Erythroblast (primary cell): ENCODE measurements at regions not wholly inside any gene's neighbourhood (a gene's known extent, or its start where the extent isn't known, plus 50 kb on each side); places are given as distances from the start of the nearest gene placed in this dataset.

Experiments
- DNase-seq, 2 experiments: peaks; one replicate each; lab custom pipeline; 2025; lab: John Stamatoyannopoulos, UW
- GATA1 ChIP-seq: IDR thresholded peaks from 2 replicates; pipeline ENCODE4 v1.6.1; 2011; ENCODE audit warnings: low read depth, mild to moderate bottlenecking, control low read depth, low read length, moderate library complexity
- POLR2A ChIP-seq: IDR thresholded peaks from 2 replicates; pipeline ENCODE4 v1.6.1; 2011; ENCODE audit warnings: mild to moderate bottlenecking, low read length

DNA sequence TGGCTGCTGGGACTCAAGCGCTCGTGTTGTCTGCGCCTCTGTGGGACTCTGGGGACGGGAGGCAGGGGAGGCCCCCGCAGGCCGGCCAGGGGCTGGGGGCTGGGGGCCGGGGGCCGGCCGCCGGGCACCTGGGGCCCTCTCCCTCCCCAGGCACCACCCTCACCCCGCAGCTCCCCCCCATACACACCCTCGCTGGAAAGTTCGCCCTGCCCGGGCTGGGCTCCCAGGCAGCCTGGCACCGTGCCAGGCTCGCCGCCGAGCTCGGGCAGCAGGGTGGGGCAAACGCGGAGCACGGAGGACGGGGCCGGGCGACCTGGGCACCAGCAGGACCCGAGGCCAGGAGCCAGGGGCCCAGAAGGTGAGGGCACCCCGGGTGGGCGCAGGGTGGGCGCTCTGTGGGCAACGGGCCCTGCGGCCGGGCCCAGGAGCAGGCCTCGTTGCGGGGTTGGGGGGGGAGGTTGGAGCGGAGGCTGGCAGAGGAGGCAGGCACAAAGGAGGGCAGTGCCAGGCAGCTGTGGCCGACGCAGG is 76.7 kb upstream of the WNT7B start:
- TF ChIP-seq GATA1, result no peak
- TF ChIP-seq POLR2A, result peak; percentile 53
- peak in 1 of 2 experiments; percentile 13 for DNase-seq

DNA sequence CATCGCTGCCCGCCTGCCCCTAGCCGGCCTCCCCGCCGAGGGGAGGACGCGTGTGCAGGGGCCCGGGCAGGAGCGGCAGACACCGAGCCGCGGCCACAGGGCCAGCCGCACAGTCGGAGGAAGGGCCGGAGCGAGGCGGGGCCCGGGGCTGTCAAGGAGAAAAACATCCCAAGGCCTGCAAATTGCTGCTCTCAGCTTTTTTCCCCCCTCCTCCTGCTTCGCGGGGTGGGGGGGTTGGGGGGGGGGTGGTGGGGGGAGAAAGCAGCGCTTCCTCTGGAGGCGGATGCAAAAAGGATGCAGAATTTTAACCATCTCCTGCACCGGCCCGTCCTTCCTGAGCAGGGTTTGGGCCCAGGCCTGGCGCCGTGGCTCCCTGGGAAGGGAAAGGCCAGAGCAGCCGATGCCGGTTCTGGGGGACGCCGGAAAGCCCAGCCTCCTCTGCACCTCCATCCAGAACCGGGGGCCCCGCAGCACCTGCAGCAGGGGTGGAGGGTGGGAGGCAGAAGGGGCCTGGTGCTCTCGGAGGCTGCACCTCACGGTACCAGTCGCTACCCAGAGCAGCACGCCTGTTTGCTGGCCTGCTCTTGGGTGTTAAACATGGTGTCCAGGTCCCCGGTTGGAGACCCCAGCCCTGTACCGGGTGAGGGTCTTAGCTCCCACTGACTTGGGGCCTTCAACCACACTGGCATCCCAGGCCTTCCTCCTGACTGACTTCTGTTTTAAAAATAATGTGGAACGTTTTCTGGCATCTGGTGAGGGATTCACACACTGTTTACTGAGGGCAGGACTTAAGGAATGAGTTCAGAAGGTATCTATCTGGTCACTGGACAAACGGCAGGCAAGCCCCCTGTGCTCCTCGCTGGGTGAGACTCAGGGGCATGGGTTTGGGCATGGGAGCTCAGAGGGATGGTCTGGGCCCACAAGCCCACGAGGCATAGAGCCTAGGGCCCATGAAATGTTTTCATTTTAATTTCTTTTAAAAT is 77.4 kb upstream of the WNT7B start:
- DNase-seq, result no peak
- peak; percentile 30 for TF ChIP-seq POLR2A
- TF ChIP-seq GATA1, result no peak

DNA sequence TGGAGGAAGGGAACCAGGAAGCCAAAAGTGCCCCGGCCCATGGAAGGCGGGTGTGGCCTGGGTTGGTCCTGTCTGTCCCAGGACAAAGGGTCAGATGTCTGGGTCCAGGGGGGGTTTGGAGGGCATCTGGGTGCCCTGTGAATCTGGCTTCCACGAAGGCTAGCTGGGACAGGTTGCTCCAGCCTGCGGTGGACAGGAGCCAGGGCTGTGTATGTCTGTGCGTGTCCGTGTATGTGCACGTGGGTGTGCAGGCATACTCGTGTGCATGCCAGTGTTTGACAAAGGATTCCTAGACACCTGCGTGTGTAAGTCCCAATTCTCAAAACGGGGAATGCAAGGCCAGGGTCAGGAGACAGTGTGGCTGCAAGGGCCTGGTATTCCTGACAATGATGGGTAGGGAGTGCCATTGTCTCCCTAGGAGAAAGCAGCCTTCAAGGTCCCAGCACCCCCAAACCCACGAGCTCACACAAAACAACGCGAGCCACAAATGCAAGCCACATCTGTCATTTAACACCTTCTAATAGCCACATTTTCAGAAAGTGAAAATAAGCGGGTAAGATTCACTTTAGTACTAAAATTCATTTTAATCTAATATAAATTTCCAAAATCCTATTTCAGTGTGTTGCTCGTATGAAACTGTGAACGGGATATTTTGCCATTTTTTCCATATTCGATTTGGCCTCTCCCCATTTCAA is 78.4 kb upstream of the WNT7B start:
- no peak for DNase-seq
- TF ChIP-seq POLR2A, result no peak

DNA sequence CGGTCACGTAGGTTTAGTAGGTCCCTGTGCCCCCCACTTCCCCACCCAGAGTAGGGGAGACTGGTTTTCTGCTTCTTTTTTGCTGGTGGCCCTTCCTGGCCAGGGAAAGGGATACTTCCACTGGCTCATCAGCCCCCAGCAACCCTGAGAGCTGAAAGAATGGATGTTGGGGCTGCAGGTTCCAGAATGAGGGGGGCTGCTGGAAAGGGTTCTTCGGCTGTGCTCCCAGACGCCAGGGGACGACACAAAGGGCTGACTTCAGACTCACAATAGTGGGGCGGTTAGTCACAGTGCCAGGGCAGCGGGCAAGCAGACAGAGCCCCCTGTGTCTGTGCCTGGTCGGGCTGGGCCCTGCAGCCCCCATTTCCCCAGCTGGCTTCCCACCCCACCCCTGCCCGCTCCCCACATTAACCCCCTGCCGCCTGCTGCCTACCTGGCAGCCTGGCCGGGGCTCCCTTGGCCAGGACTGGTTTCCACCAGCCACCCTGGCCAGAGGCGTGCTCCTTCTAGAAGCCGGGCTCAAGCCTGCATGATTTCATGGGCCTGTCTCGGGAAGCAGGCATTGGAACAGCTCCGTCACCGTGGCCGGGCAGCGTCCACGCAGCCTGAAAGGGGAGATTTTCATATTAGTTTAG is 79.1 kb upstream of the WNT7B start:
- TF ChIP-seq POLR2A, result no peak
- TF ChIP-seq GATA1, result no peak
- no peak for DNase-seq

DNA sequence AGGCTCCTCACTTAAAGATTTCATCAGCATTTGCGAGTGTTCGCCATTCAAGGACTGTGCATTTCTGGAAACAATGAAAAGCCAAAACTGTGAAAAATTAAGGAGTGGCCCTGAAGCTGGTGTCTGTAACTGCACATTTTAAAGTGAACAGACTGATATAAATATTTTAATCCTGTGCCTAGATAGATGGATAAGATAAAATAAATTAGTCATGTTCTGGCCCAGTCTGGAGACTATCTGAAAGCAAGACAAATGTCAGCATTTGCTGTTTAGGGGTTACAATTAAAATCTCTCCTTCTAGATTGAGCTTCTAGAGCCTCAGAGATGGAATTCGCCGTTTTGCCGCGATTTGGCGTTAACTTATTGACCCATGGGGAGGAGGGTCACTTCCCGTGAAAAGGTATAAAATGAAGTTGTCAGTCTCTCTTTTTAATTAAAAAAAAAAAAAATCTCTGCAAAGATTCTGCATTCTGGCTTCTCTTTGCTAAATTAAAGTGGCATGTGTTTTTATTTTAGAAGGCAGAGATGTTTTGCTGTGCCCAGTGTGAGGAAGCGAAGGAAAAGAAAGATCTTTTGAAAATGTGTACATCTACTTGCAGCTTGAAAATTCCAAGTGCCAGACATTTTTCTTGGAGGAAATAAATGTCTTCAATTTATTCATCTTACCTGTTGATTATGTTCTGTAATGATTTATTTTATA is 79.7 kb upstream of the WNT7B start:
- TF ChIP-seq GATA1 (no peak), POLR2A (no peak)
- no peak for DNase-seq

DNA sequence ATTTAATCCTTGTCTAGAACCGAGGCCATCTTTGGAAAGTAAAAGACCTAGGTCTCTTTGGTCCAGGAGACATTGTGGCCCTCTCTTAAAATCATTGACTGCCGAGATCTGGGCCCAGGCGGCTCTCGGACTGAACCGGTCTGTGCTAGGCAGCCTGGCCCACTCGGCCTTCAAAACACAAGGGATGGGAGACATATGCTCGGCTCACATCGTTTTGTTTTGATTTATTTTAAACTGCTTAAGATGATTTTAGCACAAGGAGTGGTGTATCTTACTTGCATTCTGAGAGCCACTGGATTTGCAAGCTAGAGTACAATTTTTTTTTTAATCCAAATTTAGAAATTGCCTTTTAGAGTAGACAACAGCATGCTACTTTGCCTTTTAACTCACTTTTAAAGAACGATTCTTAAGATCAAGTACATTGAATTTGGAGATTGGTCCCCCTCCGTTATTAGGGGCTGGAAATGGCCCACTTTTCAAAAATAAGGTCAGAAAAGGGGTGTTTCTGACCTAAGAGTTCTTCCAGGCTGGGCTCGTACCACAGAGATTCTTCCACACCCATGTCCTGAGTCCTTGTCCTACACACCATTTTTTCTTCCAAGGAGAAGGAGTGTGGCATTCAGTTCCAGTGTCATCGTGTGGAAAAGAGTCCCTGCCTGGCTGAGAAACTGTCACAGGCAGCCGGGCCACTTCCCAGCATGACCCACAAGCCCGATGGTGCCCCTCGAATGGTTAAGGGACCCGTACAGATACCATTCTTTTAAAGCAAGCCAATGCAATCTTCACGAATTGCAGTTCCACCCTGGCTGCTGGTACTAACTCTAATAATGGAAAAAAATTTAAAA is 80.5 kb upstream of the WNT7B start:
- DNase-seq, result no peak
- no peak for TF ChIP-seq GATA1
- no peak for TF ChIP-seq POLR2A

DNA sequence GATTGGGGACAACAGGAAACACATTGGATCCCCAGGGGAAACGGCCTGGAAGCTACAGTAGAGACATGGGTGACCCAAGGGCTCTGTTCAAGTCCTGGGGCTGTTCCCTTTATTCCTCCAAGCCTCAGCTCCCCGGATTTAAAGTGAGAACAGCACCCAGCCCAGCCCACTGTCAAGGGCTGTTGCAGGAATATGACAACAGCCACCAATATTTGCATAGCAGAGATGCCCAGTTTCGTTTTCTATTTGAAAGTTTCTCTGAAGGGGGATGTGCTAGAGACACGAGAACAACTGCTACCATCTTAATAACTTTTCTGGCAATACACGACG is 81.1 kb upstream of the WNT7B start:
- peak in 1 of 2 experiments; percentile 32 for DNase-seq
- TF ChIP-seq POLR2A (peak; percentile 27), GATA1 (no peak)

DNA sequence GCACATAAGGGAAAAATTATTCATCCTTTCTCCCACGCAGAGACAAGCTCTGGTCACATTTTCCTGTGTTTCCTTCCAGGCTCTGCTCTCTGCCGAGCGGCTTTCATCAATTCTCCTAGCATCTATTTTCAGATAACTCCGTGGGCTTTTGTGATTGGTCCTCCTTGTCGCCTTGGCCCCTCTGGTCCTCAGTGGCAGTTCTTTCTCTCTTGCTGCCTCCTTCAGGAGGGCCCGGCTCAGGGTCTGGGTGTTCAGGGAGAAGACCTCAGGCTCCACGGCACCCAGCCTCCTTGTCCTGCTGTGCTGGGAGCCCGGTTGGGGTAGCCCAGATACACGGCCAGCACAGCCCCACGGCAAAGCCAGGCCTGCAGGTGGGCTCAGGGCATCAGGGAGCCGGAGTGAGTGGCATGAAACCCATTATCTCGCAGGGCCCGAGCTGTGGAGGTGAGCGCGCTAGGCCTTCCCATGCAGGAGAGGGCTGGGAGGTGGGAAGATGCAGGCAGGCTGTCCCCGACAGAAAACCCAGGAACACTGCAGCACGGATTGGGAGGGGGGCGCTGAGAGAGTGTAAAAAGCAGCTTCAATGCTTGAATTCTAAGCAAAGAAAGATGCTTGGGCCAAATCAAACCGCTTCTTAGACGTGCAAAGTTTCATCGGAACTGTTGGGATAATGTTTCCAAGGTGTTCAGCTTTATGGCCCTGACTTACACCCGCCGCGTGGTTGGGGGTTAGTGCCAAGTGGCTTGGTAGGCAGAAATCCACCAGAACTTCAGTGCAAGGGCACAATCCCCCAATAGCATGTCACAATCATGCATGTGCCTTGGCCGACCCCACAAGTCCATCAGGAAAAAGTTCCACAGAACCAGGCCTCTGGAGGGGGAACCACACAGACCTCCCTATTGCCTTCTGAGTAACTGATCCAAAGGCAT is 81.9 kb upstream of the WNT7B start:
- no peak for DNase-seq

DNA sequence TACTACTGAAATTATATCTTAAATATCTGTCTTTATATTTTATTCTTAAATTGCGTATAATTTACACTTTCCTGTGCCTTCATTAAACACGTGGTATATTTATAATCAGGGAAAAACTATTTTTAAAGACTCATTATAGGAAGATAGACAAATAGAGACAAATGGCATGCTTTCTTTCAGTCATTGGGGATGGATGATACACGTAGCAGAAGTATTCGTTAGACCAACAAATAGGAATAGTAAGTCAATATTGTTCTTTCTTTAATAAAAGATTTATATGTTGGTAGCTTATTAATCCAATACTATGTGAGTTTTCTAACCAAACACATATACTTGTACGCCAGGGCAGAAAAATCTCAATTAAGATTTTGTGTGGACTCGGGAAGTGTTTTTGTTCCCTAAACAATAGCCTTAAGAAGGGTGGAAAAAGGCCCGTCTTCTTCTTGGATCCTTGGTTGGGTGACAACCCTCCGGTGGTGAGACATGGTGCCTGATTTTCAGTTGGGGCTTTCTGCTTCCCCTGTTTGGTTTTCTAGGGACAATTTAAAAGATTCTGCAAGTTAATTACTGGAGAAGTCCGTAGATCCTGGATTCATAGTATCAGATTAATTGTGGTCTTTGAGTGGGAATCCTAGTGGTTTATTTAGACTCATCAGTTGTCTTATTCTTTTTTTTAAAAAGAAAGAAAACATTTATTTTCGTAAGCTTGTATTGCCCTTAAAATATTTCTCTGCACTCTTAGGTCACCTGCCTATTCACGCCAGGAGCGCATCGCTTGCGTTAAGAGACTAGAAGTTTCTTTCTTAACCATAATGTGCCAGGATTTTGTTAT is 83.5 kb upstream of the WNT7B start:
- TF ChIP-seq POLR2A, result no peak
- DNase-seq, result no peak

More for the DNA sequence above, 81.9 kb upstream of the WNT7B start:
- TF ChIP-seq POLR2A (no peak), GATA1 (no peak)

DNA sequence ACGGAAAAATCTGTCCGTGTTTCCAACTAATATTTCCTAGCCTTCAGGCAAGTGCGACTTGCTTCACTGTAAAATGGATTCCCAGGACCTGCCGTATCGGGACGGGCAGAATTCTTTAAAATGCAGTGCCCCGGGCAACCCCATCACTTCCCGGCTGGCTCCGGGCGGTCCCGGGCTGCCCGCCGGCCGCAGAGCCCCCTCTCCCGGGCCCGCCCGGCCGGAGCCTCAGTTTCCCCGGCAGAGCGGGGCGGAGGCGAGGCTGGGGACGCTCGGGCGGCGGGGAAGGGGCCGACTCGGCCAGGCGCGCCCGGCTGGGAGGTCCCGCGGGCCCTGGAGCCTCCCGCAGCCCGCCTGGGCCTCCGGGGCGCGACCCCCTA is 84.2 kb upstream of the WNT7B start:
- TF ChIP-seq GATA1, result no peak
- no peak for TF ChIP-seq POLR2A
- DNase-seq, result no peak

DNA sequence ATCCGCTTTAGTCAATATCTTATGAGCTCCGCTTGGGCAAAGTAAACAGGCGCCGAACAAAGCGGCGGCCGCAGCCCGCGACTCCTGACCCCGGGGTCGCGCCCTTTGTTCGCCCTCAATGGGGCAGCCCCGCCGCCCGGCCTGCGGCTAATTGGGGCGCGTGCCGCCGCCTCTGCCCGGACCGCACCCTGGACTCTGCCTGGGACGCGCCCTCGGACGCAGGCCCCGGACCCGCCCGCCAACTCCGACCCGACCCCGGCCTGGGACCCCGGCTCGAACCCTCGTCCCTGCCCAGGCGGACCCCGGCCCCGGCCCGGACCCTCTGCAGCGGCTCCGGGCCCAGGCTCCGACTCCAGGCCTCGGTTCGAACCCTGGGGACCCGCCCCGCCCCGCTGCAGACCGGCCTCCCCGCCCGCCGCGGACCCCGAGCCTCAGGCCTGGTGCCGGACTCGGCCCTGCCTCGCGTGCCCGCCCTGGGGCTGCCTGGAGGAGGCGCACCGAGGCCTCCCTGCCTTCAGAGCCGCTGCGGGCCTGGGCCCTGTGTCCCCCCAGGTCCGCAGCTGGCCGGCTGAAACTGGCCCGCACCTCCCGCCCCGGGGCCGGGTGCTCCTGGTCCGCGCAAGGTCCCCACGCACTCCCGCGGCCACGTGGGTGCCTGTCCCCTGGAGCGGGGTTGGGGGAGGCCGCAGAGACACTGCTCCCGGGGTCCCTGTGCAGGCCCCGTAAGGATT is 84.7 kb upstream of the WNT7B start:
- DNase-seq, result no peak

More for the DNA sequence above, 84.7 kb upstream of the WNT7B start:
- TF ChIP-seq POLR2A (no peak), GATA1 (no peak)
